CD4-positive, alpha-beta memory T cell (primary cell): ENCODE measurements at regions not wholly inside any gene's neighbourhood (a gene's known extent, or its start where the extent isn't known, plus 50 kb on each side); places are given as distances from the start of the nearest gene placed in this dataset.

ENCODE experiments used
- CTCF ChIA-PET: fragments of 350-600 bp; sonication (Branson Sonifier 250); formaldehyde crosslinking; loops from one replicate; lab custom pipeline; 2021; ENCODE audit warnings: inconsistent platforms; ENCODE audit not compliant: partially characterized antibody; lab: Charles Lee
- POLR2A ChIA-PET: fragments of 350-600 bp; sonication (Branson Sonifier 250); formaldehyde crosslinking; loops from one replicate; lab custom pipeline; 2021; ENCODE audit not compliant: partially characterized antibody; lab: Charles Lee
- DNase-seq, 5 donors: peaks; one replicate each; pipeline versions ENCODE4 v3.0.0 to v3.0.0-alpha.2; 2020 to 2022; ENCODE audit warnings: mixed read lengths in 1 of 5
- H3K27ac ChIP-seq: one replicate; pipeline ENCODE4 v1.7.0; 2013; ENCODE audit warnings: low read depth, low read length
- H3K27me3 ChIP-seq: 2 replicates; pipeline ENCODE4 v1.7.0; 2013; ENCODE audit warnings: mild to moderate bottlenecking, low read length, moderate library complexity; ENCODE audit not compliant: insufficient read depth
- H3K36me3 ChIP-seq: 2 replicates; pipeline ENCODE4 v1.7.0; 2013; ENCODE audit warnings: mild to moderate bottlenecking, low read length, moderate library complexity; ENCODE audit not compliant: insufficient read depth
- H3K4me1 ChIP-seq: 2 replicates; pipeline ENCODE4 v1.7.0; 2013; ENCODE audit warnings: mild to moderate bottlenecking, low read length, moderate library complexity; ENCODE audit not compliant: insufficient read depth
- H3K4me3 ChIP-seq, 2 donors: one replicate each; pipeline ENCODE4 v1.7.0; 2013; ENCODE audit warnings: low read length in 2 of 2, mild to moderate bottlenecking in 1 of 2
- H3K9me3 ChIP-seq, 2 donors: one replicate each; pipeline ENCODE4 v1.7.0; 2013; ENCODE audit warnings: low read length in 2 of 2, control low read depth in 1 of 2; ENCODE audit not compliant: control insufficient read depth in 1 of 2
- H3K27ac Mint-ChIP-seq, 7 donors: one replicate each; pipeline ENCODE4 v1.8.0; 2020 to 2021; ENCODE audit warnings: mixed read lengths in 7 of 7, mild to moderate bottlenecking in 6 of 7, inconsistent platforms in 3 of 7, moderate library complexity in 3 of 7
- H3K27me3 Mint-ChIP-seq, 2 donors: one replicate each; pipeline ENCODE4 v1.8.0; 2020 to 2021; ENCODE audit warnings: mixed read lengths in 2 of 2
- H3K36me3 Mint-ChIP-seq, 2 donors: one replicate each; pipeline ENCODE4 v1.8.0; 2020 to 2021; ENCODE audit warnings: mixed read lengths in 2 of 2, inconsistent platforms in 1 of 2, mild to moderate bottlenecking in 1 of 2
- H3K4me1 Mint-ChIP-seq, 4 donors: one replicate each; pipeline ENCODE4 v1.8.0; 2020 to 2021; ENCODE audit warnings: mixed read lengths in 4 of 4, mild to moderate bottlenecking in 1 of 4
- H3K4me3 Mint-ChIP-seq, 8 donors: one replicate each; pipeline ENCODE4 v1.8.0; 2020 to 2021; ENCODE audit warnings: mixed read lengths in 8 of 8, mild to moderate bottlenecking in 7 of 8, moderate library complexity in 6 of 8, inconsistent platforms in 3 of 8
- H3K9me3 Mint-ChIP-seq, 8 donors: one replicate each; pipeline ENCODE4 v1.8.0; 2020 to 2021; ENCODE audit warnings: mixed read lengths in 8 of 8, mild to moderate bottlenecking in 5 of 8, inconsistent platforms in 3 of 8, moderate library complexity in 1 of 8
- intact Hi-C: fragments of 100-400 bp; cut with micrococcal nuclease; formaldehyde crosslinking; loops from one replicate; pipeline ENCODE4 v1.15.1; 2023

DNA sequence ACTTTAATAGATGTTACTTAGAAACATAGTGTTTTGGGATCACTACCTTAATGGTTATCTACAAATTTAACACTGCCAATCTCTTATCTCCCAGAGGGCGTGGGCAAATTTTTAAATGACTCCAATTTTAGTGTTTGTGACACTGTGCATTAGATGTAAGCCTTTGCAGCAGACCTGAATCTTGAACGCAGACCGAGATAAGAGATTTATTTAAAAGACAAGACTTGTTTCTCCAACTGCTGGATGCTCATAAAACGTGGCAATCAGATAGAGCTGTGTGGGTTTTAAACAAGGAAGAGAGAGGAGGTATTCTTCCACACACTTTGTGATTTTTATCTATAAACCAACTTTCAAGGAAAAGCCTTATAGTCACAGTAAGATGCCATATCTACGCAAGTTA is 252.5 kb upstream of the NR3C2 start:
- Histone ChIP-seq H3K27ac (no peak overlapping the region), H3K27me3 (no peaks in the 10 kb centered on the region), H3K4me3 (no peak overlapping the region), H3K4me1 (no peaks in the 10 kb centered on the region), H3K9me3 (no peaks in the 10 kb centered on the region), H3K36me3 (no peaks in the 10 kb centered on the region)
- no peak for DNase-seq
- no peaks in the 10 kb centered on the region for H3K4me1 Mint-ChIP-seq
- no peak overlapping the region for H3K27ac Mint-ChIP-seq
- no peaks in the 10 kb centered on the region for H3K36me3 Mint-ChIP-seq
- H3K4me3 Mint-ChIP-seq = no peak overlapping the region
- CTCF ChIA-PET = no interaction called here
- no peaks in the 10 kb centered on the region for H3K9me3 Mint-ChIP-seq
- POLR2A ChIA-PET = no interaction called here
- intact Hi-C loops = no loop called here
- no peaks in the 10 kb centered on the region for H3K27me3 Mint-ChIP-seq

DNA sequence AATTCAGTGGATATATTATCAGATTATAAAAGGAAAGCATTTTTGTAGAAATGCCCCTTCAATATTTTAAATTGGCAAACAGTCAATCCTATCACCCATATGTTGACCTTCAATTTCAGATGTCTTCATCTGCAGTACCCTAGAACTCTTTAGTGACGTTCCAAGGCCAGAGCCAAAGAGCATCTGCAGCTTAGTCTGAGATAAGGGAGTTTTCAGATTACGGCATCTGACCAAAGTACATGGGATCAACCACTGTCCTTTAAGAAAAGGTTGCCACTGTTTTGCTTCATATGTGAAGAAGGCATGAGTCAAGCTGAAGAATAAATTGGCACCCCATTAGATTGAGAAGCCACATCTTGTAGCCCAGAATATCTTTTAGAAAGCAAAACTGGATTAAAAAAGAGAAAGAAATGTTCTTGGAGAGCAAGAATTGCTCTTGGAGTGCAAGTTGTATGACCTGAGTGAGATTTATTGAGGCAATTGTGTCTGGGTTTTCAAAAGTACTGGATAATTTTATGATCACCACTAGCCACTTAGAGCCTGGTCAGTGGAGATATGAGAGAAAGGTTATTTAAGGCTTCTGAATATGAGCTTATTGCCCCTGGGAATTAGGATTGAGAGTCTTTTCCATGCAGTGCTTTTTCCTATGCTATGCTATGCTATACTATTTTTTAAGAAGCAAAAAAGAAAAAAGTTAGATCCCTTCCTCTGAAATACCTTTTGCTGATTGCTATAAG is 251.9 kb upstream of the NR3C2 start:
- Mint-ChIP-seq H3K27me3 (no peaks in the 10 kb centered on the region), H3K36me3 (no peaks in the 10 kb centered on the region), H3K4me1 (no peaks in the 10 kb centered on the region), H3K27ac (no peak overlapping the region), H3K4me3 (no peak overlapping the region), H3K9me3 (no peaks in the 10 kb centered on the region)
- Histone ChIP-seq H3K4me3 (no peak overlapping the region), H3K9me3 (no peaks in the 10 kb centered on the region), H3K36me3 (no peaks in the 10 kb centered on the region), H3K4me1 (no peaks in the 10 kb centered on the region), H3K27ac (no peak overlapping the region), H3K27me3 (no peaks in the 10 kb centered on the region)
- DNase-seq = no peak
- CTCF ChIA-PET = no interaction called here
- POLR2A ChIA-PET = no interaction called here
- intact Hi-C loops = no loop called here

DNA sequence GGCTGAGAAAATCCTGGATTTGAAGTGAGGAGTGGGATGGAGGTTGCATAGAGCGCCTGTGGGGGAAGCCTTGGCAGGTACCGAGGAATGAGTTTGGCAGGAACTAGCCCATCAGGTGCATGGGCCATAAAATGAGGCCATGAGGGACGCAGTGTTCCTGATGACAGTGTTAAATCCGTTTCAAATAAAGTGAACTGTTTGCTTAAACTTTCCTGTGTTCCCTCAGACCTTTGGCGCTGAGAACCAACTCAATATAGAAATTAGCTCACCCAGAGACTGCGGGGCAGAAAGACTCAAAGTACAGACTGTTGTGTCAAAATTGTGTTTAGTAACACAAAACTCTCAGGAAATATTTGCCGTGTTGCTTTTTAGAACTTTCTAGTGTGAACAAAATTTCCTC is 250.0 kb upstream of the NR3C2 start:
- POLR2A ChIA-PET = no interaction called here
- H3K36me3 Mint-ChIP-seq = no peaks in the 10 kb centered on the region
- no peak for DNase-seq
- CTCF ChIA-PET = no interaction called here
- no peak overlapping the region for H3K4me3 ChIP-seq
- H3K4me1 Mint-ChIP-seq = no peaks in the 10 kb centered on the region
- no peaks in the 10 kb centered on the region for H3K9me3 ChIP-seq
- H3K27me3 Mint-ChIP-seq = peaks cover 0 to 2% of the 10 kb centered on the region in 2 donors
- H3K9me3 Mint-ChIP-seq = no peaks in the 10 kb centered on the region
- no peaks in the 10 kb centered on the region for H3K36me3 ChIP-seq
- no peaks in the 10 kb centered on the region for H3K27me3 ChIP-seq
- no peaks in the 10 kb centered on the region for H3K4me1 ChIP-seq
- H3K27ac ChIP-seq = no peak overlapping the region
- no peak overlapping the region for H3K27ac Mint-ChIP-seq
- H3K4me3 Mint-ChIP-seq = no peak overlapping the region
- intact Hi-C loops = no loop called here

DNA sequence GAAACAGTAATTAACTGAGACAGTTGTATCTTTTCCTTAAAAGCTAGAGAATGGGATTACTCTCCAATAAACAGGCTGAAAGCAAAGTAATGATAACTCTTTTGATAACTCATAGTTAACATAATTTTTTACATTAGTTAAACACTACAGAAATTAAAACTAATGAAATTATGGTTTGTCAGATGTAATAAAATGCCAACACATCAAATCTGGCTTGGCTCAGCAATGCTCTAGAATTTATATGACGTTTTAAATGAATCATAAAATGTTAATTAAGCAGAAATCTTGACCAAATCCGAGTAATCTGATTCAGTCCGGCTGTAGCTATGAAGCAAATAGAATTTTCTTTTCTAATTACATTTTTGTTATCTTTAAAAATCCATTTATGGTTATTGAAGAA is 244.2 kb upstream of the NR3C2 start:
- no peak for DNase-seq
- H3K9me3 ChIP-seq = no peaks in the 10 kb centered on the region
- no peaks in the 10 kb centered on the region for H3K4me1 ChIP-seq
- H3K27me3 ChIP-seq = no peaks in the 10 kb centered on the region
- H3K4me1 Mint-ChIP-seq = no peaks in the 10 kb centered on the region
- intact Hi-C loops = no loop called here
- H3K36me3 Mint-ChIP-seq = no peaks in the 10 kb centered on the region
- H3K27ac ChIP-seq = no peak overlapping the region
- CTCF ChIA-PET = no interaction called here
- POLR2A ChIA-PET = no interaction called here
- H3K4me3 Mint-ChIP-seq = no peak overlapping the region
- peaks cover 2% of the 10 kb centered on the region in 2 donors for H3K27me3 Mint-ChIP-seq
- H3K4me3 ChIP-seq = no peak overlapping the region
- no peaks in the 10 kb centered on the region for H3K9me3 Mint-ChIP-seq
- no peak overlapping the region for H3K27ac Mint-ChIP-seq
- no peaks in the 10 kb centered on the region for H3K36me3 ChIP-seq

GRCh38 chr4:148684638-148685037 is 242.4 kb upstream of the NR3C2 start:
- no peak for DNase-seq
- H3K27ac ChIP-seq = no peak overlapping the region
- Mint-ChIP-seq H3K4me1 (no peaks in the 10 kb centered on the region), H3K27ac (no peak overlapping the region), H3K9me3 (no peaks in the 10 kb centered on the region), H3K27me3 (peaks cover 2% of the 10 kb centered on the region in 2 donors), H3K4me3 (no peak overlapping the region), H3K36me3 (no peaks in the 10 kb centered on the region)
- no peaks in the 10 kb centered on the region for H3K27me3 ChIP-seq
- intact Hi-C loops = no loop called here
- ChIA-PET POLR2A (no interaction called here), CTCF (no interaction called here)
- H3K36me3 ChIP-seq = no peaks in the 10 kb centered on the region
- no peaks in the 10 kb centered on the region for H3K4me1 ChIP-seq
- no peaks in the 10 kb centered on the region for H3K9me3 ChIP-seq
- no peak overlapping the region for H3K4me3 ChIP-seq

- ChIA-PET CTCF (no interaction called here), POLR2A (no interaction called here)
- H3K36me3 ChIP-seq = no peaks in the 10 kb centered on the region
- no peak overlapping the region for H3K27ac Mint-ChIP-seq
- no peak overlapping the region for H3K4me3 Mint-ChIP-seq
- no peaks in the 10 kb centered on the region for H3K4me1 Mint-ChIP-seq
- no peaks in the 10 kb centered on the region for H3K36me3 Mint-ChIP-seq
- H3K9me3 ChIP-seq = no peaks in the 10 kb centered on the region
- no peak overlapping the region for H3K4me3 ChIP-seq
- no peak overlapping the region for H3K27ac ChIP-seq
- intact Hi-C loops = no loop called here
- H3K4me1 ChIP-seq = no peaks in the 10 kb centered on the region
- no peaks in the 10 kb centered on the region for H3K27me3 ChIP-seq
- no peaks in the 10 kb centered on the region for H3K9me3 Mint-ChIP-seq
- peaks cover 0 to 2% of the 10 kb centered on the region in 2 donors for H3K27me3 Mint-ChIP-seq
- no peak for DNase-seq
Observed at GRCh38 chr4:148680884-148681283, 238.7 kb upstream of the NR3C2 start.

GRCh38 chr4:148676344-148676743 is 234.1 kb upstream of the NR3C2 start:
- no peak for DNase-seq
- no peaks in the 10 kb centered on the region for H3K4me1 Mint-ChIP-seq
- no peaks in the 10 kb centered on the region for H3K4me1 ChIP-seq
- no peaks in the 10 kb centered on the region for H3K36me3 ChIP-seq
- H3K36me3 Mint-ChIP-seq = no peaks in the 10 kb centered on the region
- no peaks in the 10 kb centered on the region for H3K9me3 ChIP-seq
- no peaks in the 10 kb centered on the region for H3K27me3 ChIP-seq
- no peak overlapping the region for H3K27ac Mint-ChIP-seq
- ChIA-PET POLR2A (no interaction called here), CTCF (no interaction called here)
- no peak overlapping the region for H3K4me3 Mint-ChIP-seq
- intact Hi-C loops = no loop called here
- no peaks in the 10 kb centered on the region for H3K9me3 Mint-ChIP-seq
- no peaks in the 10 kb centered on the region for H3K27me3 Mint-ChIP-seq
- H3K4me3 ChIP-seq = no peak overlapping the region
- no peak overlapping the region for H3K27ac ChIP-seq

- Mint-ChIP-seq H3K27me3 (no peaks in the 10 kb centered on the region), H3K9me3 (no peaks in the 10 kb centered on the region), H3K27ac (no peak overlapping the region), H3K4me1 (no peaks in the 10 kb centered on the region), H3K36me3 (no peaks in the 10 kb centered on the region), H3K4me3 (no peak overlapping the region)
- H3K9me3 ChIP-seq = no peaks in the 10 kb centered on the region
- ChIA-PET CTCF (no interaction called here), POLR2A (no interaction called here)
- H3K4me3 ChIP-seq = no peak overlapping the region
- intact Hi-C loops = no loop called here
- H3K27ac ChIP-seq = no peak overlapping the region
- DNase-seq = no peak
- no peaks in the 10 kb centered on the region for H3K27me3 ChIP-seq
- no peaks in the 10 kb centered on the region for H3K36me3 ChIP-seq
- H3K4me1 ChIP-seq = no peaks in the 10 kb centered on the region
Observed at GRCh38 chr4:148674876-148675275, 232.7 kb upstream of the NR3C2 start.
